GM23338 (cell line): ENCODE measurements at regions not wholly inside any gene's neighbourhood (a gene's known extent, or its start where the extent isn't known, plus 50 kb on each side); places are given as distances from the start of the nearest gene placed in this dataset.

Experiments used
- ATAC-seq: fragments of 200-7000 bp; cut with Tn5 transposase; 3 replicates; pipeline ENCODE4 v1.9.1; 2020
- DNase-seq: peaks from one replicate; pipeline ENCODE4 v3.0.0-alpha.2; 2015; ENCODE audit warnings: low spot score
- H2AFZ ChIP-seq: fragments of 200-600 bp; sonication (generic); 2 replicates; pipeline ENCODE4 v1.8.0; 2016; ENCODE audit warnings: antibody characterized with exemption, mild to moderate bottlenecking, moderate library complexity
- H3F3A ChIP-seq: fragments of 200-600 bp; sonication (generic); replicated peaks from 2 replicates; pipeline ENCODE4 v1.8.0; 2017; ENCODE audit warnings: antibody characterized with exemption, mixed run types, low read depth
- H3K27ac ChIP-seq: fragments of 200-600 bp; sonication (generic); 2 replicates; pipeline ENCODE4 v1.6.1; 2016; ENCODE audit warnings: low read depth
- H3K27me3 ChIP-seq: fragments of 200-600 bp; sonication (generic); 2 replicates; pipeline ENCODE4 v1.8.0; 2016; ENCODE audit warnings: mild to moderate bottlenecking, mixed run types, moderate library complexity; ENCODE audit not compliant: insufficient read depth
- H3K36me3 ChIP-seq: fragments of 200-600 bp; sonication (generic); 2 replicates; pipeline ENCODE4 v1.8.0; 2016; ENCODE audit warnings: mild to moderate bottlenecking; ENCODE audit not compliant: insufficient read depth
- H3K4me1 ChIP-seq: fragments of 200-600 bp; sonication (generic); 2 replicates; pipeline ENCODE4 v1.8.0; 2016; ENCODE audit warnings: mild to moderate bottlenecking, moderate library complexity; ENCODE audit not compliant: insufficient read depth
- H3K4me2 ChIP-seq: fragments of 200-600 bp; sonication (generic); 2 replicates; pipeline ENCODE4 v1.7.1; 2017; ENCODE audit warnings: mixed run types
- H3K4me3 ChIP-seq: fragments of 200-600 bp; sonication (generic); 2 replicates; pipeline ENCODE4 v1.6.1; 2016; ENCODE audit warnings: mixed run types
- H3K79me2 ChIP-seq: fragments of 200-600 bp; sonication (generic); replicated peaks from 2 replicates; pipeline ENCODE4 v1.8.0; 2017; ENCODE audit warnings: mild to moderate bottlenecking; ENCODE audit not compliant: insufficient read depth
- H3K9me2 ChIP-seq: fragments of 200-600 bp; sonication (generic); 2 replicates; pipeline ENCODE4 v1.8.0; 2017; ENCODE audit not compliant: insufficient read depth
- H4K20me1 ChIP-seq: fragments of 200-600 bp; sonication (generic); replicated peaks from 2 replicates; pipeline ENCODE4 v1.8.0; 2017; ENCODE audit warnings: mild to moderate bottlenecking; ENCODE audit not compliant: insufficient read depth
- H3K27ac Mint-ChIP-seq: 2 replicates; pipeline ENCODE4 v1.8.0; 2020; ENCODE audit warnings: inconsistent platforms, mild to moderate bottlenecking, moderate library complexity, mixed read lengths
- H3K27me3 Mint-ChIP-seq: 3 replicates; pipeline ENCODE4 v1.8.0; 2022; ENCODE audit warnings: low read depth, mild to moderate bottlenecking, moderate library complexity, mixed read lengths, inconsistent platforms; ENCODE audit not compliant: insufficient read depth, poor library complexity
- H3K36me3 Mint-ChIP-seq: 3 replicates; pipeline ENCODE4 v1.8.0; 2021; ENCODE audit warnings: low read depth, mild to moderate bottlenecking, inconsistent platforms, moderate library complexity, mixed read lengths
- H3K4me1 Mint-ChIP-seq: 3 replicates; pipeline ENCODE4 v1.8.0; 2020; ENCODE audit warnings: mild to moderate bottlenecking, inconsistent platforms, mixed read lengths
- H3K4me3 Mint-ChIP-seq: 3 replicates; pipeline ENCODE4 v1.8.0; 2021; ENCODE audit warnings: moderate library complexity, mild to moderate bottlenecking, inconsistent platforms, mixed read lengths
- H3K9me3 Mint-ChIP-seq: 3 replicates; pipeline ENCODE4 v1.8.0; 2020; ENCODE audit warnings: moderate library complexity, mild to moderate bottlenecking, inconsistent platforms, mixed read lengths
- EZH2 ChIP-seq: fragments of 200-600 bp; sonication (generic); IDR thresholded peaks from one replicate; pipeline ENCODE4 v1.8.0; 2017; ENCODE audit warnings: antibody characterized with exemption, mild to moderate bottlenecking, low read depth; ENCODE audit not compliant: unreplicated experiment
- JUNB ChIP-seq: IDR thresholded peaks from one replicate; pipeline ENCODE4 v1.6.1; 2016; ENCODE audit warnings: antibody characterized with exemption; ENCODE audit not compliant: unreplicated experiment
- NANOG ChIP-seq: IDR thresholded peaks from 2 replicates; pipeline ENCODE4 v1.6.1; 2016; ENCODE audit warnings: antibody characterized with exemption, borderline replicate concordance
- POLR2AphosphoS5 ChIP-seq: IDR thresholded peaks from 2 replicates; pipeline ENCODE4 v1.6.1; 2016; ENCODE audit warnings: antibody characterized with exemption, low read depth
- STAT1 ChIP-seq: IDR thresholded peaks from one replicate; pipeline ENCODE4 v1.6.1; 2016; ENCODE audit warnings: antibody characterized with exemption; ENCODE audit not compliant: unreplicated experiment
- ZNF331 ChIP-seq: fragments of 250-450 bp; sonication (Bioruptor Pico); IDR thresholded peaks from 2 replicates; pipeline ENCODE4 v1.5.0; 2020; ENCODE audit warnings: low read depth, mild to moderate bottlenecking, moderate library complexity
- TF ChIP-seq, protein P1 (sequence below): fragments of 250-450 bp; sonication (Bioruptor Pico); IDR thresholded peaks from 2 replicates; pipeline ENCODE4 v1.5.0; 2020; ENCODE audit warnings: mild to moderate bottlenecking, moderate library complexity
- TF ChIP-seq, protein P2 (sequence below): IDR thresholded peaks from 2 replicates; pipeline ENCODE4 v1.6.1; 2016; ENCODE audit warnings: antibody characterized with exemption
- TF ChIP-seq, protein P3 (sequence below): IDR thresholded peaks from one replicate; pipeline ENCODE4 v1.6.1; 2018; ENCODE audit warnings: antibody characterized with exemption; ENCODE audit not compliant: unreplicated experiment

DNA sequence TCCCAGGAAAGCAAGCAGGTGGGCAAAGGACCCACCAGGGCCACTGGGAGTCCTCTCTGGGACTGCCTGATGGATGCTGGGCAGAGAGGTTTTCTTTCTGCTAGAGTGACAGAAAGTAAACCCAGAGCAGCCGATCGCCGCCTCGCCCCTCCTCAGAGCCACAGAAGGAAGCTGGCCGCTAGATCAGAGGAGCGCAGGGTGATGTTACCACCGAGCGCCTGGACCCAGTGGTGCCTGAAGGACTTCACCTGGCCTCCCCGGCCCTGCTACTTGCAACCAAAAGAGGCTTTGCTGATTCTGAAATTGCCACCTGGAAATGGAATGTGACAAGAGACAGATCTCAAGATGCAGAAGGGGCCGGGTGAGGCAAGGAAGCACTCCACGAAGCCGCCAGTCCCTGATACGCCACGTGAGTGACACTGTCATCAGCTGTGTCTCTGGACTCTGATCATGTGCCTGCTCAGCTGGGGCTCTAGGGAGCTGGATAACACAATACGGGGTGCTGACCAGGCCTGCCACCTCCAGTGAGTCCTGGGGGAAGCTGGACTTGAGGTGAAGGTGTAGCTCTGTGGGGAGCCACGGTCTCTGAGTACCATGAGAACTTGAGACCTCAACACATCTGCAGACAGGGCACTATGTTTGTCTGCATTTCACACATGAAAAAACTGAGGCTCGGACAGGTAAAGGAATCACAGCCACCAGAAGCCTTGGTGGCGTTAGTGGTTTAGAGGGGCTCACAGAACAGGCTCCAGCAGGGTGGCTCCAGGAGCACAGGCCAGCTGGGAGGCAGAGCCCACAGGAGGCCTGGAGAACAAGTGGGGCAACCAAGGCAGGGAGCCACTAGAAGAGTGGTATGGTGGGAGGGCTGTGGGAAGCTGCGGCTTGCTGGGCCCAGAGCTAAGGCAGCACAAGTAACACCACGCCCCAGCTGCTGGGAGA, 137.9 kb upstream of the PRR20G start:
- Mint-ChIP-seq H3K4me1 (peaks cover 34% of the 10 kb centered on the region), H3K27ac (no peak overlapping the region), H3K9me3 (no peaks in the 10 kb centered on the region), H3K27me3 (peaks cover 18% of the 10 kb centered on the region), H3K4me3 (no peak overlapping the region), H3K36me3 (no peaks in the 10 kb centered on the region)
- H3K4me2 ChIP-seq: no peak overlapping the region
- H3K79me2 ChIP-seq: no peaks in the 10 kb centered on the region
- H3K27me3 ChIP-seq: no peaks in the 10 kb centered on the region
- no peaks in the 10 kb centered on the region for H3K9me2 ChIP-seq
- DNase-seq: no peak
- peaks cover 7% of the 10 kb centered on the region; the same call in 1 of the 2 replicates for H3K4me1 ChIP-seq
- H3K4me3 ChIP-seq: no peak overlapping the region
- H4K20me1 ChIP-seq: no peaks in the 10 kb centered on the region
- no peak overlapping the region for H3K27ac ChIP-seq
- no peaks in the 10 kb centered on the region for H3K36me3 ChIP-seq
- TF ChIP-seq, protein P1, sequence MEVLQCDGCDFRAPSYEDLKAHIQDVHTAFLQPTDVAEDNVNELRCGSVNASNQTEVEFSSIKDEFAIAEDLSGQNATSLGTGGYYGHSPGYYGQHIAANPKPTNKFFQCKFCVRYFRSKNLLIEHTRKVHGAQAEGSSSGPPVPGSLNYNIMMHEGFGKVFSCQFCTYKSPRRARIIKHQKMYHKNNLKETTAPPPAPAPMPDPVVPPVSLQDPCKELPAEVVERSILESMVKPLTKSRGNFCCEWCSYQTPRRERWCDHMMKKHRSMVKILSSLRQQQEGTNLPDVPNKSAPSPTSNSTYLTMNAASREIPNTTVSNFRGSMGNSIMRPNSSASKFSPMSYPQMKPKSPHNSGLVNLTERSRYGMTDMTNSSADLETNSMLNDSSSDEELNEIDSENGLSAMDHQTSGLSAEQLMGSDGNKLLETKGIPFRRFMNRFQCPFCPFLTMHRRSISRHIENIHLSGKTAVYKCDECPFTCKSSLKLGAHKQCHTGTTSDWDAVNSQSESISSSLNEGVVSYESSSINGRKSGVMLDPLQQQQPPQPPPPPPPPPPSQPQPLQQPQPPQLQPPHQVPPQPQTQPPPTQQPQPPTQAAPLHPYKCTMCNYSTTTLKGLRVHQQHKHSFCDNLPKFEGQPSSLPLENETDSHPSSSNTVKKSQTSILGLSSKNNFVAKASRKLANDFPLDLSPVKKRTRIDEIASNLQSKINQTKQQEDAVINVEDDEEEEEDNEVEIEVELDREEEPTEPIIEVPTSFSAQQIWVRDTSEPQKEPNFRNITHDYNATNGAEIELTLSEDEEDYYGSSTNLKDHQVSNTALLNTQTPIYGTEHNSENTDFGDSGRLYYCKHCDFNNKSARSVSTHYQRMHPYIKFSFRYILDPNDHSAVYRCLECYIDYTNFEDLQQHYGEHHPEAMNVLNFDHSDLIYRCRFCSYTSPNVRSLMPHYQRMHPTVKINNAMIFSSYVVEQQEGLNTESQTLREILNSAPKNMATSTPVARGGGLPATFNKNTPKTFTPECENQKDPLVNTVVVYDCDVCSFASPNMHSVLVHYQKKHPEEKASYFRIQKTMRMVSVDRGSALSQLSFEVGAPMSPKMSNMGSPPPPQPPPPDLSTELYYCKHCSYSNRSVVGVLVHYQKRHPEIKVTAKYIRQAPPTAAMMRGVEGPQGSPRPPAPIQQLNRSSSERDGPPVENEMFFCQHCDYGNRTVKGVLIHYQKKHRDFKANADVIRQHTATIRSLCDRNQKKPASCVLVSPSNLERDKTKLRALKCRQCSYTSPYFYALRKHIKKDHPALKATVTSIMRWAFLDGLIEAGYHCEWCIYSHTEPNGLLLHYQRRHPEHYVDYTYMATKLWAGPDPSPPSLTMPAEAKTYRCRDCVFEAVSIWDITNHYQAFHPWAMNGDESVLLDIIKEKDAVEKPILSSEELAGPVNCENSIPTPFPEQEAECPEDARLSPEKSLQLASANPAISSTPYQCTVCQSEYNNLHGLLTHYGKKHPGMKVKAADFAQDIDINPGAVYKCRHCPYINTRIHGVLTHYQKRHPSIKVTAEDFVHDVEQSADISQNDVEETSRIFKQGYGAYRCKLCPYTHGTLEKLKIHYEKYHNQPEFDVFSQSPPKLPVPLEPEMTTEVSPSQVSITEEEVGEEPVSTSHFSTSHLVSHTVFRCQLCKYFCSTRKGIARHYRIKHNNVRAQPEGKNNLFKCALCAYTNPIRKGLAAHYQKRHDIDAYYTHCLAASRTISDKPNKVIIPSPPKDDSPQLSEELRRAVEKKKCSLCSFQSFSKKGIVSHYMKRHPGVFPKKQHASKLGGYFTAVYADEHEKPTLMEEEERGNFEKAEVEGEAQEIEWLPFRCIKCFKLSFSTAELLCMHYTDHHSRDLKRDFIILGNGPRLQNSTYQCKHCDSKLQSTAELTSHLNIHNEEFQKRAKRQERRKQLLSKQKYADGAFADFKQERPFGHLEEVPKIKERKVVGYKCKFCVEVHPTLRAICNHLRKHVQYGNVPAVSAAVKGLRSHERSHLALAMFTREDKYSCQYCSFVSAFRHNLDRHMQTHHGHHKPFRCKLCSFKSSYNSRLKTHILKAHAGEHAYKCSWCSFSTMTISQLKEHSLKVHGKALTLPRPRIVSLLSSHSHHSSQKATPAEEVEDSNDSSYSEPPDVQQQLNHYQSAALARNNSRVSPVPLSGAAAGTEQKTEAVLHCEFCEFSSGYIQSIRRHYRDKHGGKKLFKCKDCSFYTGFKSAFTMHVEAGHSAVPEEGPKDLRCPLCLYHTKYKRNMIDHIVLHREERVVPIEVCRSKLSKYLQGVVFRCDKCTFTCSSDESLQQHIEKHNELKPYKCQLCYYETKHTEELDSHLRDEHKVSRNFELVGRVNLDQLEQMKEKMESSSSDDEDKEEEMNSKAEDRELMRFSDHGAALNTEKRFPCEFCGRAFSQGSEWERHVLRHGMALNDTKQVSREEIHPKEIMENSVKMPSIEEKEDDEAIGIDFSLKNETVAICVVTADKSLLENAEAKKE (CRISPR knock-in tag): no peak
- TF ChIP-seq, protein P2, sequence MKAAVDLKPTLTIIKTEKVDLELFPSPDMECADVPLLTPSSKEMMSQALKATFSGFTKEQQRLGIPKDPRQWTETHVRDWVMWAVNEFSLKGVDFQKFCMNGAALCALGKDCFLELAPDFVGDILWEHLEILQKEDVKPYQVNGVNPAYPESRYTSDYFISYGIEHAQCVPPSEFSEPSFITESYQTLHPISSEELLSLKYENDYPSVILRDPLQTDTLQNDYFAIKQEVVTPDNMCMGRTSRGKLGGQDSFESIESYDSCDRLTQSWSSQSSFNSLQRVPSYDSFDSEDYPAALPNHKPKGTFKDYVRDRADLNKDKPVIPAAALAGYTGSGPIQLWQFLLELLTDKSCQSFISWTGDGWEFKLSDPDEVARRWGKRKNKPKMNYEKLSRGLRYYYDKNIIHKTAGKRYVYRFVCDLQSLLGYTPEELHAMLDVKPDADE: no peak
- no peak for TF ChIP-seq NANOG
- TF ChIP-seq, protein P3, sequence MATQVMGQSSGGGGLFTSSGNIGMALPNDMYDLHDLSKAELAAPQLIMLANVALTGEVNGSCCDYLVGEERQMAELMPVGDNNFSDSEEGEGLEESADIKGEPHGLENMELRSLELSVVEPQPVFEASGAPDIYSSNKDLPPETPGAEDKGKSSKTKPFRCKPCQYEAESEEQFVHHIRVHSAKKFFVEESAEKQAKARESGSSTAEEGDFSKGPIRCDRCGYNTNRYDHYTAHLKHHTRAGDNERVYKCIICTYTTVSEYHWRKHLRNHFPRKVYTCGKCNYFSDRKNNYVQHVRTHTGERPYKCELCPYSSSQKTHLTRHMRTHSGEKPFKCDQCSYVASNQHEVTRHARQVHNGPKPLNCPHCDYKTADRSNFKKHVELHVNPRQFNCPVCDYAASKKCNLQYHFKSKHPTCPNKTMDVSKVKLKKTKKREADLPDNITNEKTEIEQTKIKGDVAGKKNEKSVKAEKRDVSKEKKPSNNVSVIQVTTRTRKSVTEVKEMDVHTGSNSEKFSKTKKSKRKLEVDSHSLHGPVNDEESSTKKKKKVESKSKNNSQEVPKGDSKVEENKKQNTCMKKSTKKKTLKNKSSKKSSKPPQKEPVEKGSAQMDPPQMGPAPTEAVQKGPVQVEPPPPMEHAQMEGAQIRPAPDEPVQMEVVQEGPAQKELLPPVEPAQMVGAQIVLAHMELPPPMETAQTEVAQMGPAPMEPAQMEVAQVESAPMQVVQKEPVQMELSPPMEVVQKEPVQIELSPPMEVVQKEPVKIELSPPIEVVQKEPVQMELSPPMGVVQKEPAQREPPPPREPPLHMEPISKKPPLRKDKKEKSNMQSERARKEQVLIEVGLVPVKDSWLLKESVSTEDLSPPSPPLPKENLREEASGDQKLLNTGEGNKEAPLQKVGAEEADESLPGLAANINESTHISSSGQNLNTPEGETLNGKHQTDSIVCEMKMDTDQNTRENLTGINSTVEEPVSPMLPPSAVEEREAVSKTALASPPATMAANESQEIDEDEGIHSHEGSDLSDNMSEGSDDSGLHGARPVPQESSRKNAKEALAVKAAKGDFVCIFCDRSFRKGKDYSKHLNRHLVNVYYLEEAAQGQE: no peak
- TF ChIP-seq ZNF331: no peak
- no peak for TF ChIP-seq POLR2AphosphoS5
- no peak for TF ChIP-seq JUNB
- TF ChIP-seq EZH2: no peak
- no peak for TF ChIP-seq STAT1
- no peak for ATAC-seq
- no peak overlapping the region for H2AFZ ChIP-seq
- no peaks in the 10 kb centered on the region for H3F3A ChIP-seq
